CD4-positive, alpha-beta T cell treated with Interleukin-17A for 4 hours (primary cell): ENCODE measurements at regions not wholly inside any gene's neighbourhood (a gene's known extent, or its start where the extent isn't known, plus 50 kb on each side); places are given as distances from the start of the nearest gene placed in this dataset.
A peak's percentile ranks its signal among the peaks of the same experiment; 100 is the strongest.

ENCODE experiments used
- DNase-seq: peaks from one replicate; pipeline ENCODE4 v3.0.0-alpha.2; 2020; ENCODE audit warnings: mixed read lengths

DNA sequence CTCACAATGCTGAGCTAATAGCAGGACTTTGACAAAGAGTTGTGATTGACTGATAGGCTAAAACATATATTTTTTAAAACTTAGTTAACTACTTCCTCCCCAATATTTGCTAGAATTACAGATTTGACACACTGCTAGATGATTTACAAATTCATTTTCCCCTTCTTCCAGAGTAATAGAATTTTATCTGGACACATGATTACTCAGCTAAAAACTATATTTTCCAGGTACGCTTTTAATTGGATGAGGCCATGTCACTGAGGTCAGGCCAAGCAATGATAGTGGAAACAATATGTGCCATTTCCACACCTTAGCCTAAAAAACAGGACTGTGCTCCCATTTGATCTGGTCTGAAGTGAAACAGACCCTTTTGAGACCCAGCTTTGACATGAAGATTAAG, 193.3 kb upstream of the PGRMC2 start:
- DNase-seq: no peak

GRCh38 chr4:128477540-128477939, 189.9 kb upstream of the PGRMC2 start:
- no peak for DNase-seq

DNA sequence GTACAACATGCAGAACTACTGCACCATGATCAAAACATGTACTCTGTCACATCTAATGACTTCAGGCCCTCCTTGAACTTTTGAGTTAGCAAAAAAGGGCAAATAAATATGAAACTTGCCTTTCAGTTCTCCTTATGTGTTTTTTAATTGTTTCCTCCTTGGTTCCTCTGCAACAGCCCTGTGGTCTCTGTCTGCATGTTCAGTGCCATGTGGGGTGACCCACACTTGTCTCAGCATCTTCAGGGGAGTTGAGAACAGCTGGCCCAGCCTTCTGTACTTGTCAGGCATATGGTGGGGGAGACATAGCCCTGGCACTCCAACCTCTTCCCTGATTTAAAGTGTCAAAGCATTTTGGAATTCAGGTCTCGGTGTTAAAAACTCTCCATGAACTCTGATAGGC, 188.0 kb upstream of the PGRMC2 start:
- no peak for DNase-seq

DNA sequence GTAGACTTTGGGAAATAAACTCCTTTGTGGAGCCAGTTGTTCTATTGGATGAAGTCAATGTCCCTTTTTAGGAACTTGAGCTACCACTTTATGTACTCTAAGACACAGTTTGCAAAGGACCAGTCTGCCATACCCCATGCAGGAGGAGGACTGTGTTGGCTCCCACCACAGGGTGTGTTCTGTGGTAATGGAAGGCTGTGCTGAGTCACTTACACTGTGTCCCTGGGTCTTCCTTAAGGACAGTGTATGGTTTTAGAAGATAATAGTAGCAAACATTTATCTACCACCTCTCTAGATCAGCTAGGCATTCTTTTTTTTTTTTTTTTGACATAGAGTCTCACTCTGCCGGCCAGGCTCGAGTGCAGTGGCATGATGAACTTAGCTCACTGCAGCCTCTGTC, 184.0 kb upstream of the PGRMC2 start:
- no peak for DNase-seq

DNA sequence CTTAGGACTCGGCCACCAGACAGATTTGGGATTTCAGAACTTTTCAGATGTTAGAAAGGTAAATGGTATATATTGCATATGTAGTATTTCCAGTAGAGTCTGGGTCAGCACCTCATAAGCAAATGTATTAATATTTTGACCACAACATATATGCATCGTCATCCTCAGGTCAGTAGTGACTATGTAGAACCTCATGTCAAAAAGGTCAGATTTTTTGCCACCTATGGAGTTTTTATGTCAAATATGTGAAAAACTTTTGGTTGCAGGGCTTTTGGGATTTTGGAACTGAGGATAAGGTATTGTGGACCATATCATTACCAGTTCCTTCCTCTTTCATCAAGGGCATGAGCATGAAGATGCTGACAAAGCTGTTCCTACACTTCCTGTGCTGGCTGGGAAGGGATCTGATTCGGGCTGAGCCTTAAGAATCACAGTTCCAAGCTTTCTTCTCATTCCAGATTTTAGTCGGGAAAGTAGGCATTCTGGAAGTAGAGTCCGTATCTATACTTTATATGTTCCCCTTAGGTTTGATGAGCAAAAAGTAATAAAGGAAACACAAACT, 183.0 kb upstream of the PGRMC2 start:
- DNase-seq: no peak

GRCh38 chr4:128468123-128468989, 180.7 kb upstream of the PGRMC2 start:
- DNase-seq: no peak

GRCh38 chr4:128465523-128465922, 177.9 kb upstream of the PGRMC2 start:
- no peak for DNase-seq

- DNase-seq: no peak
Measured at GRCh38 chr4:128463006-128463405, 175.4 kb upstream of the PGRMC2 start.

GRCh38 chr4:128462103-128462783, 174.6 kb upstream of the PGRMC2 start:
- DNase-seq: no peak

- no peak for DNase-seq
Measured at GRCh38 chr4:128461291-128462102, 173.9 kb upstream of the PGRMC2 start.

- DNase-seq: no peak
Measured at GRCh38 chr4:128459547-128459946, 171.9 kb upstream of the PGRMC2 start.

DNA sequence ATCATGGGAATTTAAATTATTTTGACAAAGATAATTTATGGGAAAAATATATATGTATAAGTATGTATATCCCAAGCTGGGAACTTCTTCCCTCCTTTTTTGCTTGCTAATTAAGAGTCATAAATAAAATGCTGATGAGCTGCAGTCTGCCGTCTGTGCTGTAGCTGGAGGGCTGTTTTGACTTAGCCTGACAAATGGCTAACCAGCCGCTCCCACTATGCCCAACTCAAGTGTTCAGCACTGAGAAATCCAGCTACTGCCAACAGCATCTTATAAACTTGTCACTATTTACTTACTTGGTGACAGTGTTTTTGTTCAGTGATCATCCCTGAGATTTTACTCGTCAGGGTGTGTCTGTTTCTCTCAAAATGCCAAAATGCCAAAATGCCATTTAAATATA, 171.2 kb upstream of the PGRMC2 start:
- no peak for DNase-seq

DNA sequence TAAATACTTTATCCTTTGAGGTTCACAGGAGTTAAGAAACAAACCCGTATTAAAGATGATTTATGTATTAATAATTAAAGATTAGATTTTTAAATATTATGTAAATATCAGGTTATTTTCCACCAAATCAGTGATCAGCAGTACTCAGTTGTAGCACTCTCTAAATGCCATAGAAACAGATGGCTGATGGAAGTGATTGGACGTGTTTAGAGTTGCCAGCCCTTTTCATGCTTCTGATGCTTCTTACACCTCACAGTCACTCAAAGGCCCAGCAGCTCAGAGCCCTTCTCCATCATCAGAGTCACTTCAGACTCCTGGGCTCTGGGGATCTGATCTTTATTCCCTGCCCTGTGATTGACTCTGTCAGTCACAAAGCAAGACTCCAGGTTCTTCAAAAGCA, 170.1 kb upstream of the PGRMC2 start:
- no peak for DNase-seq

DNA sequence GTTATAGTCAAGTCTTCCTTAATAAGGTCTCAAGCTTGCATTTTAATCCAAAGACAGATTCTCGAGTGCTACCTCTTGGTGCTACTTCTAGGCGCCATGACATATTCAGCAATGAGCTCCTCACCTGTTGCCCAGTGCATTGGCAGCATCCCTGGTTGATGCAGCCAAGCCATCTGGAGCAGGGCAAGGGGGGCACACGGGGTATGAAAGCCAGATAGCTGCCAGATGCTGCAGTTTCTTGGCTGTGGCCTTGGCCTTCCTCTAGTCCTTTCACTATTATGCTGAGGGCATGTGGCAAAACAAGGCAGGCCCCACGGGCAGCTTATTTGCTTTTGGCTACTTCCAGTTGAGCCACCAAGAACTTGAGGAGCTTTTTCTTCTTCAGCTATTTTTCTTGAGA, 168.6 kb upstream of the PGRMC2 start:
- DNase-seq: no peak

DNA sequence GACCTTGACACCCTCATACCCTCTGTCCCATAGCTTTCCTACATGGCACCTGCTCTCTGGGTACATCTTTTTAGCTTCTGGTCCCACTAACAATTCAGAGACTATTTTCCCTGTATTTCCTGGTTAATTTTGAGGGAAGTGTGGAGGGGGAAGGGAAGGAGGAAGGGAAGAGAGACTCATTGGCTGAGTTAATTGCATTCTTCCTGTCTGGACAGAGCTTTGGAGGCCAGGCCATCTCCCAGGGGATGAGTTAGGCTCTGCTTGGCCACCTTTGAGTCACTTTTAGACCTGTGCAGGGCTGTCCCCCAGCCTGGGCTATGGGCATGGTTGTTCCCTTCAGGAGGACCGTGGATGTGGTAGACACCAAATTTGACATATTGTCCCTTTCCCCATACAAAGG, 167.9 kb upstream of the PGRMC2 start:
- DNase-seq: no peak

GRCh38 chr4:128454881-128455280, 167.3 kb upstream of the PGRMC2 start:
- DNase-seq: no peak

GRCh38 chr4:128454281-128454871, 166.8 kb upstream of the PGRMC2 start:
- peak; percentile 52 for DNase-seq

DNA sequence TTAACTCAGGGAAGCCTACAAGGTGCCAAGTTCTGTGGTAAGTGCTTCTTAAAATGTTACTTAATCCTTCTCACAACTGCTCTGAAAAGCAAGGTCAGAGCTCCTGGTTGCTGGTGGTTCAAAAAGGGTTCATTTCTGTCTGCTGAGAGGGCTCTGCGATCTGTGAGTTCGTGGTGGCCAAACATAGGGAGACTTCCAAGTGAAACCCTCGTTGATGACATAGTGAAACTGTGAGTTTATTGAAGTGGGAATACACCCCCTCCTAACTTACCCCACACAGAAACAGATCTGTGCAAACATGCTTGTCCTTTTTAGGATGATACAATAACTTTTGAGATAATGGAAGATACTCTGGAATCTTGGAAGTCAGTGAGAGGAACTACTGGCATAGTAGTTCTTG, 164.8 kb upstream of the PGRMC2 start:
- no peak for DNase-seq

DNA sequence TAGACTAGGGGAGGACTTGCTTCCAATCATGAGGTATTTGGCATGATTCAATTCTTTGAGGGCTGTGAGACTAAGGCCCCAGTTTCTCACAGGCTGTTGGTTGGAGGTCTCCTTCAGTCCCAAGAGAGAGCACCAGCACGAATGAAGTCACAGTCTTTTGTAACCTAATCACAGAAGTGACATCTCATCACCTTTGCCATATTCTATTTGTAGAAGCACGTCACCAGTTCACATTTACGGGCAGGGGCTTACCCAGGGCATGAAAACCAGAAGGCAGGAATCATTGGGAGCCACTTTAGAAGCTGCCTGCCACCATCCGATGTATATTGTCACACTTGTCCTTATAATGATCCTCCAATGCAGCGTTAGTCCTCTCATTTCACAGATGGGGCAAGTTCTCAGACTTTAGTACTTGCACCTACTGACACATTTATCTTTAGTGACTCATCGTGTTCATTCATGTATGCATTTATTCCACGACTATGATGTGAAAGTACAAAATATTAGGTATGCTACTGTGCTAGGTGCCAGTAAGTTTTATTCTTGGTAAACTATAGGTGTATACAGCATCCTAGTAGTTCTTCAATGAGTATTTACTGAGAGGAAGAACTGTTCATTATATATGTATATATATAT, 163.8 kb upstream of the PGRMC2 start:
- DNase-seq: no peak

DNA sequence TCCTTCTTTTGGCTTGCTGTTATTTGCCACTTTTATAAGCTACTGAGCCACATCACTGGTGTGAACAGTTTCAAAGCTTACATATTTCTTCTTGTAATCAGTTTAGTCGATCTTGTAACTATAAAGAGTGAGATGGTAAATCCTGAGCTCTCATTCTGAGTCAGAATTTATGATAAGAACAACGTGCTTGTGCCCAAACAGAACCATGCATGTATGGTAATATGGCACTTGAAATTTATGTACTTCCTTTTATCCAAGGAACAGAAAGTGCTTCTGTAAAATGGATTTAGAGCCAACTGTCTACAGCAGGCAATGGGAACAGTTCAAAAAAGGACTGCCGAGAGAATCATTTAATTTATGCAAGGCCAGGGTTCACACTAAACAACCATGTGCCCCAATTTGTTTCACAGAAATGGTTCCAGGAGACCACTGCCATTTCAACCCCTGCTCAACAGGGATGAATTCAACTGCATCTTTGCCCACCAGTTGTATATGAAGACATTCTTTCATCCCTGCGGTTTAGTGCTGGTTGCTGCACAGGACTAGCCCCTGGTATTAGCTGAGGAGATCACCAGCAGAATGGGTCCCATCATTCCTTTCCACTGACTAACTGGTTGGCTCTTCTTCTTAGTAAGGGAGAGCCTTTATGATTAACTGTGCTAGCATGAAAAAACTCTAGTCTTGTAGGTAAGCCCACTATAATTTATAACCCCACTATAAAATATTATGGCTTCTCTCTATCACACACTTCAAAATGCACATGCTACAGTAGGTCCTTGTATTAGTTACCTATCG, 162.9 kb upstream of the PGRMC2 start:
- DNase-seq: no peak

GRCh38 chr4:128449251-128449650, 161.6 kb upstream of the PGRMC2 start:
- DNase-seq: no peak
